ENCODE measurements at regions not wholly inside any gene's neighbourhood (a gene's known extent, or its start where the extent isn't known, plus 50 kb on each side); places are given as distances from the start of the nearest gene placed in this dataset.

GRCh38 chr11:95443386-95443785, 212.4 kb upstream of the SESN3 start:
- TF ChIP-seq CTCF (IDR thresholded peaks at IDR 0.05) (no peak), ZFX (IDR thresholded peaks at IDR 0.05; ENCODE audit: borderline replicate concordance) (no peak)
